HG03469 (cell line): ENCODE measurements at regions not wholly inside any gene's neighbourhood (a gene's known extent, or its start where the extent isn't known, plus 50 kb on each side); places are given as distances from the start of the nearest gene placed in this dataset.

Experiments
- ATAC-seq: cut with Tn5 transposase; IDR thresholded peaks from one replicate; pipeline ENCODE4 v1.9.1; 2021; ENCODE audit warnings: mild to moderate bottlenecking, moderate library complexity, moderate number of reproducible peaks; ENCODE audit not compliant: unreplicated experiment

GRCh38 chr5:85168474-85168873 lies 783.8 kb upstream of the EDIL3 start:
- ATAC-seq, result no peak

DNA sequence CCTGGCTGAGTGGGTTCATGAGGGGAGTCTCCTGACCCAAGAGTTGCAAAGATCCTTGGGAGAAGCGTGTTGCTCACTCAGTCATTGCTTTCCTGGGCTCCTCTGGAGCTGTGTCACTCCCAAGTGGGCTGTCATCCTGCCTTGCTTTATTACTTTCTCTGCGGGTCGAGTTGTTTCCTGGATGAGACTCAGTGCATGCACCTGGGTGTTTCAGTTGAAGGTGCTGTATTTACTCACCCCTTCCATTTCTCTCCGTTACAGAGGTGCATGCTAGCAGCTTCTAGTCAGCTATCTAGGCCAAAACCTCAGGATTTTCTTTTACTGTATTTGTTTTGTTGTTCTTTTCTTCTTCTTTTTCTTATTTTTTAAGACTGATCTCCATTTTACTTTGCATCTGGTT lies 785.5 kb upstream of the EDIL3 start:
- ATAC-seq, result no peak

DNA sequence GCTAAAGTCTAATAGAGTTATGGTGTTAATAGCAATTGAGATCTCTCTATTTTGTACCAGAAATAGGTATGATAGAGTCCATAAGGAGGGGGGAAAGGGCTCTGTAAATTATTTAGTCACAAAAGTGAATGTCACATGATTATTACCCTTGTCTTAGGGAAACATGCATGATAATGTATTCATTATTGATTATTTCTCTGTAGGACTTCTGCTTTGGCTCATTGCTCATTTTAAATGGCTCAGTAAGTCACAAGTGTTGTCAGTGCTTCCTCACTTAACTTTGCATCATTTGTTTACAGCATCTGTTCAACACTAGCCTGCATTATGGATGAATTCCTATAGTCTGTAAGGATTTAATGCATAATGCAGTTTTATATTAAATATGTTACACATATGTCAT lies 788.8 kb upstream of the EDIL3 start:
- ATAC-seq, result no peak

DNA sequence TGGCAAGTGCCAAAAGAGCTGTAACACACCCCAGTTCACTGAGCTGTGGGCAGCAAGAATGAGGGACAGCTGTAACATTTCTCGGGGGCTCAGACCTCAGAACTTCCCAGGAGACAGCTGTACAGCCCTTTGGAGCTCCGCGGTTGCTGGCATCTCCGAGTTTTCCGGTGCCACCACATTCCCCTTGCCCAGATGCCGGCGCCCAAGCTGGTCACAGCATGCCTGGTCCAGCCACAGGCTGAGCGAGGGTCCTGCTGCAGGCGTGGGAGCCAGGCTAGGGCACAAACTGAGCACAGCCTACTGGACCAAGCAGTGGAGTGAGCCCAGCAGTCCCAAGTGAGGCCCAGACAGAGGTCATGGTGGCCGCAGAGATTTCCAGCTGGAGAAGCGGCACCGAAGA lies 797.7 kb upstream of the EDIL3 start:
- ATAC-seq, result no peak

DNA sequence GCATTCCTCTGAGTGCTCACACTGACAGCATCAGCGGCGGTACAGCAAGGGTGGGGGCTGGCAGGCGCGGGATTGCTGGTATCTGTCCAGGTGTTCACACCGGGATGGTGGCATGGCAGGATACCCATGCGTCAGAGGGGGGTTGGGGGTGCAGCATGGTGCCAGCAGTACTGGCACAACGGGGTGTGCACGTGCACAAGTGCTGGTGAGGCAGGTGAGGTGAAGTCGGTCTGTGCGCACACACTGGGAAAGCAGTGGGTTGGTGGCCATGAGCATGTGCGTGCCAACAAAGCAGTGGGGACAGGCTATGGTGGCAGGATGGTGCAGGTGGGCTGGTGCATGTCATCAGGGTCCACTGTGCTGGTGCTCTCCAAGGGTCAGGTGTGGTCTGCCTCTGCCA lies 819.6 kb upstream of the EDIL3 start:
- no peak for ATAC-seq

DNA sequence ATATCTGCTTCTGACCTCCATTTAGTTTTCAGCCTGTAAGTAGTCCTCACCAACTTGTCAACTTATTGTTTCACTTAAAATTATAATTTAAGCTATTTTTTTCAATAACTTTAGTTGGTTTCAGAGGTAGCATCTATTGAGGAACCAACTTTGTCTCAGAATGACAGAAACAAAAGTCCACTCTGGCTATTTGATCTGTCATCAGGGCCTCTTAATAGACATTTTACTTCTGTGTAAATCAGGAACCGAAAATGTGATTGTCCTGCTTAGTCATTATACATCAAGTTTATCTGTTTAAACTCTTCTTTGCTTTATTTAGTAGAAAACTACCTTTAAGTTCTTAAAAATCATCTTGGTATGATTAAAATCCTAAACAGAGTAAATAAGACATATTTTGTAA lies 820.8 kb upstream of the EDIL3 start:
- no peak for ATAC-seq

DNA sequence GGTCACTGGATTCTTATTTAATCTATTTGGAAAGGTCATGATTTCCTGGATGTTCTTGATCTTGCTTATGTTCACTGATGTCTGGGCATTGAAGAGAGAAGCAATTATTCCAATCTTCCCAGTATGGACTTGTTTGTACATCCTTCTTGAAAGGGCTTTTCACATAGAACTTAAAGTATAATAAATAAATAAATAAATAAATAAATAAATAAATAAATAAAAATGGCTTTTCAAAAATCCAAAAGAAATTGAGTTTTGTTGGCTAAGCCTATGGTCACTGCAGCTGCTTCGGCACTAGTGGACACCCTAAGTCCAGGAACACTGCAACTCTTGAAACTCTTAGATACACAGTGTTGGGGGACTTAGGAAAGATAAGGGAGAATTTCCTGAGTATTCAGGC lies 840.7 kb upstream of the EDIL3 start:
- ATAC-seq, result no peak

DNA sequence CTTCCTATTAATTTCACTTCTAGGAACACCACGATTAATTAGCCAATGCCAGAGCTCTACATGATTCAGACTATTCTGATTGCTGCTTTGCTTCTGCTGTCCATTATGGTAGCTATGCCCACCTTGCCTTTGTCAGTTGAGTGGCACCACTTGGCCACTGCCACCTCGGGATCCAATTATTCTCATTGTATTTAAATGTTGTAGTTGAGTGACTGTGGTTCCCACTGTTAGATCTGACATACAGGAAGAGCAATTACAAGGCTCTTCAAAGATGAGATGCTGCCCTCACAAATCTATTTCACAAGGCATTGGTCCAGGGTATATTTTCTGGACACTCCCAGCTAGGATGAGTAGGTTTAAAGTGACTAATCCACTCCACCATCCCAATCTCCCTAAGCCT lies 864.5 kb upstream of the EDIL3 start:
- ATAC-seq, result no peak

GRCh38 chr5:85263125-85263524 lies 878.4 kb upstream of the EDIL3 start:
- no peak for ATAC-seq

DNA sequence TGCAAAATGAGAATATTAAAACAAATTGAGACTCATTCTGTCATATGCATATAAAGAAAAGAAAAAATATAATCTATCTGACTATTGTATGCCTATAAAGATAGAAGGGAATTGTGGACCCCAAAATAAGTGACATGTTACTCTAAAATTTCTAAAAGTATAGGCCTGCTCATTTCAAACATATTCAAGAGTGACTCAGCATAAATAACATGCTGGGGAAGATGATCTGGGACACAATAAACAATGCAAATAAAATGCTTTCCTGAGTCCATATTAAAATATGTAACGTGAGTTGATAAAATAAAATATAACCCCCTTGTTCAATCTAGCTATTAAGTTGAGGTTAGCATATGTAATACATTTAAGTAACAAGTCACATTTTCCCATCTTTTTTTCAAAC lies 882.0 kb upstream of the EDIL3 start:
- no peak for ATAC-seq

DNA sequence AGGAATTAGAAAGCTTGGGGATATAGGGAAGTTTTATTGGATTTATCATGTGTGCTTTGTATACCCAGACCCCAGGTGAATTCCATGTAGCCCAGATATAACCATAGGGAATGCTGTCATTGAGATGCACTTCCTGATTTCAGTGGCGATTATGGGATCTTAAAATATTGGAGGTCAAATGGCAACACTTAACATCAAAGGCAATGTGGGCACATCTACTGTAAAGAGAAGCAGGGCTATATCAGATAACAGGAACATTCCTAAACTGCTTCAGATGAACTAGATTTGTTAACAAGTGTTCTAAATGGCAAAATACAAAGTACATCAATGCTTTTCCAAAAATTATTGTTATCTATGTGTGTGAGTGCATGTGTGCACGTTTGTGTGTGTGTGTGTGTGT lies 883.5 kb upstream of the EDIL3 start:
- no peak for ATAC-seq

GRCh38 chr5:85278193-85278592 lies 893.5 kb upstream of the EDIL3 start:
- ATAC-seq, result peak; percentile 62

- no peak for ATAC-seq
These were observed 904.2 kb upstream of the EDIL3 start for GRCh38 chr5:85288914-85289313.

GRCh38 chr5:85293145-85293785 lies 908.6 kb upstream of the EDIL3 start:
- ATAC-seq, result no peak

DNA sequence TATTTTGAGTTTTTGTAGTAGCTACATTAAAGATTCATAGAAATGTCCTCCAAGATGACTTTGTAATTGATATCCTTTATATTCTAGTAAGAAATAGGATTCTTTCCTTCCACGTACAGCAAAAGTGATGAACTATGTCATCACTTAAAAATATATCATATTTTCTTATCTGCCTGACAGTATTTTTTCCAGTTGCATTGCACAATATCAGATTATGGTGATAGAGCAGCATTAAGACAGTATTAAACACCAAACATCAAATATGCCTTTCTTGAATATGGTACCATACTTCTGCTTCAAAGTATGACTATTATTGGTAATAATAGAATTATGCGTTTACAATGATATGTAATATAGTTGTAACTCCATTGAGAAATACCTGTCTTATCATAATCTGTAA lies 919.8 kb upstream of the EDIL3 start:
- no peak for ATAC-seq

DNA sequence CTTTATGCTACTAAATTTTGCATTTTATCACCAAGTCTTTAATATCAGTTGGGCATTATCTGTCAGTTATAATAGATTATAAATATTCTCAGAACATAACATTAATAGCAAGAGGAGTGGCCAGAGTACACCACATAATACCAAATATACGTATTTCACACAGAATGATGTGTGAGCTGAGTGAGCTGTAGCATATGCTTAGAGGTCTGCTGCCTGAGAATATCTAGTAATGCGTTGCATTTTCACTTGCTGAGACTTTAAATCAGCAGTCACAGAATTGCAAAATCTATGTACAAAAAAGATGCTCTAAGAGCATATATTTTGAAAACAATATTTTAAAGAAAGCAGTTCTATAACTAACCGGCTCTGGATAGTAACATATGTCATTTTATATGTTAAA lies 921.1 kb upstream of the EDIL3 start:
- no peak for ATAC-seq

DNA sequence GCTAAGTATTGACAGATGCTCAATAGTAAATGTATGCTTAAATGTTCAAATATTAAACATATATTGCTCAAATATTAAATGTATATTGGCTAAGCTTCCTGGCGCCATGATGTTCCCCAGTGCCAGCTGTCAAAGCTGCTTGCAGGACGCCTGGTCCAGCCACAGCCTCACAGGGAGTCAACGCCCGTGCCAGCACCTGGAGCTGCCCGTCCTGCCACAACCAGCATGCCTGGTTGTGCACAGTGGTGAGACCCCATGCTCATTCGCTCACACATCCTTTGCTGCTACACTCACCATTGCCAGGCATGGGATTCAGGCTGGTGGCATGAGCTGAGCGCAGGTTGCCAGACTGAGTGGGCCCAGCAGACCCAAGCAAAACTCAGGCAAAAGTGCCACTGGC lies 926.9 kb upstream of the EDIL3 start:
- ATAC-seq, result no peak

DNA sequence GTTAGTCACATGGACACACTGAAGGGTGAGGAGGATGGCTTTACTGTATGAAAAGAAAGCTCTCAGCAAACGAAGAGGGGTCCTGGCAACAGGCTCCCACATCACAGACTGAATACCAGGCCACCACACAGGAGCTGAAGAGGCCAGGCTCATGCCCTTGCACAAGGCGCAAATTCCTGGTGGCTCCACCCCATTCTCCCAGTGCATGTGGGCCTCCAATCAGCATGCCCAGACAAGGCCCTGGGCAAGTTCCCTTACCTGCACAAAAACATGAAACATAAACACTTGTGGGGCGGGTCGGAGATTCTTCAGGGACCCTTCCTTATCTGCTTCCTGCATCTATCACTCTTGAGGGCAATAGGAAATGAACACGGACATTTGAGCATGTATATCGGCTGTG lies 935.8 kb upstream of the EDIL3 start:
- no peak for ATAC-seq

- ATAC-seq, result no peak
These were observed 948.6 kb upstream of the EDIL3 start for GRCh38 chr5:85333276-85333675.

- no peak for ATAC-seq
These were observed 952.8 kb upstream of the EDIL3 start for GRCh38 chr5:85337435-85337834.

DNA sequence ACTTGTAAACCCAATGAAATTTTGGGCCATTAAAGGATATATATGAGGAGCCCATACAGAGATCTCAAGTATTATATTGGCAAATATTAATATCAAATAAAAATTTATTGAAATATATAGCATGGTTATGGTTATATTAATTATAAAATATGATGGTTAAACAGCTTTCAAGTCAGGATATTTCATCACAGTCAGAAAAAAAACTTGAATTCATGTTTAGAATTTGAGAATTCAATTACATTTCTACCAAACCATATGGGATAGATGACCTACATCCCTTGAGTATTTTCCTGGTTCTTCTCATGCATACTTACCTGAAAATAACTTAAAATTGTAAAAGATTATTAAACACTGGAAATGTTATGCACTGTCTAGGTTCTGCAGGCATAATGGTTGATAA lies 956.1 kb upstream of the EDIL3 start:
- no peak for ATAC-seq

GRCh38 chr5:85345818-85346217 lies 961.1 kb upstream of the EDIL3 start:
- no peak for ATAC-seq

DNA sequence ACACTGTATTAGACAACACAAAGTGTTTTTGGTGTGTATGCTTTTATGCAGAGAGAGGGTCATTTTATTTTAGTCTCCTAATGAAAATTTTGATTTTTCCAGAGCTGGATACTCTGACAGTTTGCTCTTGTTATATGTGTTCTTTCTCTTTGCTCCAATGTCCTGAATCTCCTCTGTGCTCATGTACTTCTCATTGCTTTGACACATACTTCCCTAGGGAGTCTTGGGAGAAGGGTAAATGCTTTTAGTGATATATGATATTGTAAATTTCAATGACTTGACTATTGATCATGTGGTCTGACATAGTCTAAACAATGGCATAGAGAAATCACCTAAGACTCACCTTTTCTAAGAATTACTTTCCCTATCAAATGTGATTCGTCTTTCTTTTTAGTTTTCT lies 972.6 kb upstream of the EDIL3 start:
- no peak for ATAC-seq

- ATAC-seq, result no peak
These were observed 990.8 kb upstream of the EDIL3 start for GRCh38 chr5:85375525-85375924.
